ENCODE measurements at regions not wholly inside any gene's neighbourhood (a gene's known extent, or its start where the extent isn't known, plus 50 kb on each side); places are given as distances from the start of the nearest gene placed in this dataset.

GRCh38 chr11:95717314-95717713 is 72.3 kb downstream of the FAM76B start:
- DNase-seq, result no peak

GRCh38 chr11:95716266-95716665 is 73.3 kb downstream of the FAM76B start:
- no peak for DNase-seq

- no peak for DNase-seq
Measured at GRCh38 chr11:95715777-95716241, 73.8 kb downstream of the FAM76B start.

- no peak for DNase-seq
Measured at GRCh38 chr11:95714843-95715776, 74.5 kb downstream of the FAM76B start.

- no peak for DNase-seq
Measured at GRCh38 chr11:95713428-95713827, 76.2 kb downstream of the FAM76B start.

GRCh38 chr11:95711945-95712221 is 77.7 kb downstream of the FAM76B start:
- no peak for DNase-seq

- no peak for DNase-seq
Measured at GRCh38 chr11:95711162-95711944, 78.2 kb downstream of the FAM76B start.

- no peak for DNase-seq
Measured at GRCh38 chr11:95708681-95709080, 80.9 kb downstream of the FAM76B start.

GRCh38 chr11:95706974-95707387 is 82.6 kb downstream of the FAM76B start:
- no peak for DNase-seq

- peak; percentile 78 for DNase-seq
Measured at GRCh38 chr11:95705485-95706124, 84.0 kb downstream of the FAM76B start.

- DNase-seq, result no peak
Measured at GRCh38 chr11:95704865-95705264, 84.7 kb downstream of the FAM76B start.

GRCh38 chr11:95703049-95703448 is 86.5 kb downstream of the FAM76B start:
- DNase-seq, result no peak

GRCh38 chr11:95702526-95702925 is 87.1 kb downstream of the FAM76B start:
- peak; percentile 73 for DNase-seq

GRCh38 chr11:95700471-95700817 is 89.1 kb downstream of the FAM76B start:
- DNase-seq, result no peak

GRCh38 chr11:95699631-95700470 is 89.7 kb downstream of the FAM76B start:
- DNase-seq, result peak; percentile 23

- no peak for DNase-seq
Measured at GRCh38 chr11:95698676-95699557, 90.7 kb downstream of the FAM76B start.

- DNase-seq, result peak; percentile 32
Measured at GRCh38 chr11:95697614-95698408, 91.8 kb downstream of the FAM76B start.

GRCh38 chr11:95695181-95695580 is 94.4 kb downstream of the FAM76B start:
- DNase-seq, result no peak

- no peak for DNase-seq
Measured at GRCh38 chr11:95693298-95693697, 96.3 kb downstream of the FAM76B start.

GRCh38 chr11:95692526-95693260 is 96.9 kb downstream of the FAM76B start:
- no peak for DNase-seq
